Head of caudate nucleus (tissue), 42 donors: ENCODE measurements at regions not wholly inside any gene's neighbourhood (a gene's known extent, or its start where the extent isn't known, plus 50 kb on each side); places are given as distances from the start of the nearest gene placed in this dataset.

Experiments used
- DNase-seq, 42 donors: peaks; one replicate each; pipeline versions ENCODE4 v3.0.0 to v3.0.0-alpha.2; 2020 to 2021; ENCODE audit warnings: mixed read lengths in 7 of 42
- intact Hi-C: fragments of 100-400 bp; cut with DNase I; formaldehyde crosslinking; loops from one replicate; pipeline ENCODE4 v1.15.0; 2022

DNA sequence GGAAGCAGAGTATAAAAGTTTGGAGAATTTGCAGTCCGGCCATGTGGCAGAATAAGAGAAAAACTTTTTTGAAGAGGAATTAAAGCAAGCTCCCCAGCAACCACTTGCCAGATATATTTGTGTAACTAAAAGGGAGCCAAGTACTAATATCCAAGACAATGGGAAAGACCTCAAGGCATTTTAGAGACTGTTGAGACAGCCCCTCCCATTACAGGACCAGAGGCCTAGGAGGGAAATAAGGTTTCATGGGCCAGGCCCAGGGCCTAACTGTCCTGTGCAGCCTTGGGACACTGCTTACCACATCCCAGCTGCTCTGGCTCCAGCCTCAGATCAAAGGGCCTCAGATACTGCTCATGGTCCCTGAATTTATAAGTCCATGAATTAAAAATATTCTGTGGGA lies 659.4 kb downstream of the PCDH19 start:
- DNase-seq, result no peak
- intact Hi-C loops, result no loop called here

DNA sequence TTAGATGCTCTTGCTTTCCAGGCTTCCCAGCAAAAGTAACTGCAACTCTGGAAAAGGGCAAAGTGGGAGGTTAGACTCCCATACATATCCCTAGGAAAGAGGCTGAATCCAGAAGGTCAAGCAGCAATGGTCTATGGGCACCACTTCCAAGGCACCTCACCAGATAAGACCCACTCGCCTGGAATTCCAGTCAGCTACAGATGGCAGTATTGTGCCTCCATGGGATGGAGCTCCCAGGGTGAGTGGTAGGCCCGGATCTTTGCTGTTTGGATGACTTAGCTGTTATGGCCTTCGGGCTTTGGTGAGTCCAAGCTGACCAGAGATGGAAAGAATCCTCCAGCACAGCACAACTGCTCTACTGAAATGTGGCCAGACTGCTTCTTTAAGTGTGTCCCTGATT lies 688.0 kb downstream of the PCDH19 start:
- DNase-seq, result no peak
- intact Hi-C loops, result no loop called here

DNA sequence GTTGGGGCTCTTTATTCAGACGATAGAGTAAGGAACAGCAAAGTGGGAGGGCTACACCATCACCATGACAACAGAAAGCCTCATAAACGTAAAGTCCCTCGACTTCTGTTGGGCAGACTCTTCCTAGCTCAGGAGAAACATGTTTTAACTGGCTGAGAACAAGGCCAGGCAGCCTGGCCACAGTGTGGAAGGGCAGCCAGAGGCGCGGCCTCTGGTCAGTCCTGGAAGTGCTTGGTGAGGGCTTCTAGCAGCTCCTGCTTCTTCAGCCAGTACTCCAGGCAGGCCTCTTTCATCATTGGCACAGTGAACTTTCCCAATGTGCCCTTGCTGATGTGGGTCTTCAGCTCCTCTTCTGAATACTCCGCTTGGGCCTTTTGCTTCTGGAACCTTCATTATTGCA lies 690.9 kb downstream of the PCDH19 start:
- DNase-seq, result no peak

DNA sequence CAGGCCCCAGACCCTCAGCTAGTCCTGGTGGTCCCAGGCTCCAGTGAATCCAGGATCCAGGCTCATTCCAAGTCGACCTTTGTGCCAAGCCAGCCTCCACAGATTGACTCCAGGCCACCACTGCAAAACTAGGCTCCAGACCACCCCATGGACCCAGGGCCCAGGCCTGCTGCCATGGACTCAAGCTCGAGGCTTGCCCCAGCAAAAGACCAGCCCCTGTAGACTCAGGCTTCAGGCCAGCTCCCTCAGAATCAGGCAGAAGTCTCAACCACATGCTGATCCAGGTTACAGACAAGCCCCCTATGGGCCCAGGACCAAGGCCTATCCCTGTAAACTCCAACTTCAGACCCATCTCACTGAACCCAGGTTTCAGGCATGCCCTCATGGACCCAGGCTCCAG lies 692.4 kb downstream of the PCDH19 start:
- intact Hi-C loops, result no loop called here
- no peak for DNase-seq

More for the DNA sequence above, 690.9 kb downstream of the PCDH19 start:
- intact Hi-C loops, result no loop called here

DNA sequence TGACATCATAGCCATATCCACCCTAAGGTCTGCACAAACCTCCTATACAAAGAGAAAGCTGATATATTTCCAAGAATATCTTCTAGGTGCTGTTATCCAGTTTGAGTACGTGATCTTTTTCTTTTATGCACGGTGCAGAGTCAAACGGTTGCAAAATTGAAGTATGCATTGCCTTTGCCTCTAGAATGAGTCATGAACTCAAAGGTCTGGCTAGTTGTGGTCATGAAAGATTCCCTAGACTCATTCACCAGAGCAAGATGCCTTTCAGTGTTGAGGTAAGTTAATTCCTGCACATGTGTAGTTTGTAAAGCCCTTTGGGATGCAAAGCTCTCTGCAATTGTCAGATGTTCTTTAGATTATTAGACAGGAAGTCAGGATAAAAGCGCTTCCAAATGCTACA lies 704.4 kb downstream of the PCDH19 start:
- intact Hi-C loops, result no loop called here
- no peak for DNase-seq

DNA sequence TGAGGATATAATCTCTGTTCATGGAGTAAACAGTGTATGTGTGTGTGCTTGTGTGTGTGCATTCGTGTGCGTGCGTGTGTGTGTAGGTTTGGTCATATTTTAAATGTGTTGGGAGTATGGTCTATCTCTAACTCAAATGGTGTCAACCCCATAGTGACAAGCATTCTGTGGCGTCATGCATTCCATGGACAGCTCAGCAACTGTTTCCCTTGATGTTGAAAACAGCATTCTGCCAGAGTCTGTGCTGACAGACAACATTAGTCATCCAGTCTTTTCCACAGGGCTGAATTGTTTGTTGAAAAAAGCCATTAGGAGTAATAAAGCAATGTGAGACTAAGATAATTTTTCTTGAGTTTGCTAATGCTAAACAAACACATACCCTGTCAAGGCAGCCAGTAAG lies 706.6 kb downstream of the PCDH19 start:
- intact Hi-C loops, result no loop called here
- DNase-seq, result no peak

DNA sequence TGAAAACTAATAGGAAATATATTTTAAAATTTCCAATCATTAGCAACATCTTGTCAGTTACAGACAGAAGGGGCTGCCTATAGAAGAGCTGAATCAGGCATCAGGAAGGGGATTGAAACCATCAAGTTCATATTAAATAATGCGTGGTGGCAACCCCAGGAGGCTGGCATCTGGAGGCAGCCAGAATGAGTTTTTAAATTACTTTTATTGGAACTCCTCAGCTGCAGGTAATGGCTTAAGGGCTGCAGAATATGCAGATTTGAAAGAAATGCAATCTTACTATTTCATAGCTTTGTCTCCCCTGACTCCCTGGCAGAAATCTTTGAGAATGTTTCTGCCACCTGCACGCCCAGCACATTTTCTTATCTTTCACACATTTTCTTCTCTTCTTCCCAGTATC lies 711.6 kb downstream of the PCDH19 start:
- intact Hi-C loops, result no loop called here

DNA sequence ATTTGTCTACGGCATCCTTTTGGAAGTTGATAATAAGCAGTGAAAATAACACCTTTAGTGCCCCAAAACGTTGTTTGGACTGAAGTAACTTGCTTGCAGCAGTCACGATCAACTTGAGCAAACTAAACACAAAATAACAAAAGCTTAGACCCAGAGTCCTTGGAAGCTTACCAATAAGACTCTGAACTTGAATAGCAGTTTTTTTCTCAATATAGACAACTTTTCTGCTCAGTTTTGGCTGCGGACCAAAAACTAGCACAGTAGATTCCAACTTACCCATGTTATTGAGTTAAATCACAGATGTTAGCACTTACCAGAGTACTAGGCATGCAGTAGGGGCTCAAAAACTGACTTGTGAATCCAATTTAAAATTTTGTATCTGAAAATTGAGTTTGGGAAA lies 746.9 kb downstream of the PCDH19 start:
- intact Hi-C loops, result no loop called here
- no peak for DNase-seq

More for the DNA sequence above, 711.6 kb downstream of the PCDH19 start:
- DNase-seq, result no peak

DNA sequence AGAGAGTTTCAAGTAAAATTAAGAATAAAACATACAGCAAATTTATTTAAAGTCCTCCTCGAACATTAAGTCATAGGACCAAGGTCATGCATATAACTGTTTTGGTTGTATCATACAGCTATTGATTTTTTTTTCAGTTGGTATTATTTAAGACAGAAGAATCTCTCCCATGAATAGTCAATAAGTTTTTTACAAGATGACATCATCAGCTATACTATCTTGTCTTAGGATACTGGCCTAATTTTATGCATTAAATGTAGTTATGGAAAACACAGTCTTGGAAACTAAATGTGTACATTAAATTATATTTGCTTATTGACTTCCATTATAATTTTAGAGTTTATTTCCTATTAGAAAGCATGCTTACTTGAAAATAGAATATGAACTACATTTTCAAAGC lies 755.9 kb downstream of the PCDH19 start:
- no peak for DNase-seq
- intact Hi-C loops, result no loop called here

DNA sequence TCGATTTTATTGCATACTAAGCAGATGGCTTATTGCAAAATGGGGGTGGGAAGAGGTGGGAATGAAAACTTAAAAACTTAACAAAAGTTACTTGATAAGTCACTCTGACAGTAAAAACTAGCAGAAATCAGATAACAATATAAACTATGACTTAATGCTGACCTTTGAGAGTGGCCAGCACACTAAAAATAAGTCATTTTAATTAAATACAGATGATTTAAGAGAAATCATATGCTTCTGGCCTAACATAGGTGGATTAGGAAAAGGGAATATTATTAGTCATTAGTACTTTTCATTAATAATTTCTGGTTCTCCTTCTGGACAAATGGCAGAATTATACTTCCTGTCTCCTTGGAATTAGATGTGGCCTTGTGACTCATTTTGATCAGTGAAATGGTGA lies 756.7 kb downstream of the PCDH19 start:
- intact Hi-C loops, result no loop called here
- no peak for DNase-seq

DNA sequence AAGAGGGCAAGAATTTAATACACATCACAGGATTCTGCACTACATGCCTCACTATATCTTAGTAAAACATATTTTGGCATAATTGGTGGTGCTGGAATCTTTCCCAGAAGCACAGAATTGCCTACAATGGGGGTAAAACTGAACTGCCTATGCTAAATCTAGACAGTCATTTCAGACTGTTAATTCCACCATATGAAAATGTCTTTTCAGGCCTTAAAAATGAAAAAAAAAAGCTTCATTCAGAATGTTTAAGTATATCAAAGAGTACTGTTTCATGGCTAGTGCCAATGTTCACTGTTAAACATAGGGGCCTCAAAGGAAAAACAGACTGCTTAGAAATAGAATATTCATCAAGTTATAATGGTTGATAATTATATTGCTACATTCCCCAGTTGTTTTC lies 797.0 kb downstream of the PCDH19 start:
- no peak for DNase-seq
- intact Hi-C loops, result no loop called here

DNA sequence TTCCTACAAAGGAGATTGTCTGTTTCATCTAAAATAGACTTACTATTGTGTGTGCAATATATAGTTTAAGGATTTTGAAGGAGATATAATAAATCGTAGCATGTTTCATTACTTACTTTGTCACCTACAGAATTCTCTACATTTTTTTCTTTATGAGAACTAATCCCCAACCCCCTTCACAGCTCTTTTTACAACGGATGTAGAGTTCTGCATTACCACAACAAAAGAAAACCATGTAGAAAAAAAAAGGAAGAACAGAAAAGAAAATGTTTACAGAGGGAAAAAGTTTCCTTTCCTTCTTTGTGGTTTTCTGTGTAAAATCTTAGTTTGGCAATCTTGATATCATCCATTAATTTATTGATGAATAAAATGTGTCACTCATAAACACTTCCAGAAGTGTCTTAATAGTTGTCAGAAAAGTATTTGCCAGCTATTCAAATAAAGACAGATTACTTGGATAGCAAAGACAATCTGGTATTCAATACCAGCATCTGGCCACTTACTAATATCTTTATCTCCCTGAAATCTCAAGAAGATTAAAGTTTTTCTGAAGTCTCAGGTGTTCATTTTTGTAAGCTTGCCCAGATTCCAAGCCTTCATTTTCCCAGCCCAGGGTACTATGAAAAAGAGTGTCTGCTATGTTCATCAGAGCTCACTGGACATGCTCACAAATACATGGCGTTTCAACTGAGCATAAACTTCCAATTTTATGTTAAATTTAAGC lies 806.8 kb downstream of the PCDH19 start:
- intact Hi-C loops, result no loop called here

DNA sequence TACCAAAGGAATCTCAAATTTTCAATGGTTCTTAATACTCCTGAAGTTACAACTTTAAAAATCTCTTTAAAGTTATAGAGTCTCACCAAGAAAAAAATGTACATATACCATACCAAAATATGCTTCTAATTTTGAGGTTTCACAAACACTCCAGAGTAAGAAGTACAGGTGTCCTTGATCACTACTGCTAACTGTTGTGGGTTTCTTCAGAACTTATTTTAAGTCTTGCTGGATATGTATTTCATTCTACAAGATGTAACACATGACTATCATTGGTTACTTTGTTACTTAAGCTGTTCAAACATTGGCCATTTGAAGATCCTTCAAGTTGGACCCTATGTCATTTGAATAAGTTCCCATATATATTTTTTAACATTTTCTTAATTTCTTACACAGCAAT lies 808.0 kb downstream of the PCDH19 start:
- no peak for DNase-seq
- intact Hi-C loops, result no loop called here

More for the DNA sequence above, 806.8 kb downstream of the PCDH19 start:
- DNase-seq, result no peak

DNA sequence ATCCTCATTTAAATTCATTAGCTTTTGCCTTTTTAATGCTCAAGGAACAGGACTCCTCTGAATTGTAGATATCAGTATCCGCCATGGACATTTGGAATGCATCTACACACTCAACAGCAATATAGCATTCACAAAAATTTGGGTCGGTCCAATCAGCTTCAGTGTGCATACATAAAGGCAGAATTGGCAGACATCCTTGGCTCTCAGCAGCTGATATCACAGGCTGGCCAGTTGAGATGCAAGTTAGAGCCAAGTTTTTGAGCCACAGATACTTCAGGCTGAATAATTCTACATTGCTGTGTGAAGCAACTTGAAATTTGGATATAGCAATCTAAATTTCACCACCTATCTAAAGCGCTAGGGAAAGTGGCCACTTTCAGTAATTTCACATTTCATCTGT lies 821.1 kb downstream of the PCDH19 start:
- intact Hi-C loops, result no loop called here
- DNase-seq, result no peak

DNA sequence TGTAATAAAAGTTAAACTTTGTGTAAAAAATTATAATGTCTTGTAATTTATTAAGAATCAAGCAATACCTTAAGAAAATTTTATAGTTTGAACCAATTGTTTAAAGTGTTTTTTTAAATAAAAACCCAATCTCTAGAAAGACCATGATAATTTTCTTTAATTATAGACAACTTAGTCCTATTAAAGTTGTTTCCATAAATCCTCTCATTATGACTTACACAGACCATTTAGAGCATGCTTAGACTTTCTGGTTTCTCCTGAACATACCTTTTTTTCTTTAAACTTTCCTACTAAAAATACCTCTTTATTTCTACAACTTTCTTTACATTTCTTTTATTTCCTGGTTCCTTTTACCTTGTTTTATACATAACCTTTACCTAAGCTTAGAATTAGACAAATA lies 837.4 kb downstream of the PCDH19 start:
- DNase-seq, result no peak
- intact Hi-C loops, result no loop called here

DNA sequence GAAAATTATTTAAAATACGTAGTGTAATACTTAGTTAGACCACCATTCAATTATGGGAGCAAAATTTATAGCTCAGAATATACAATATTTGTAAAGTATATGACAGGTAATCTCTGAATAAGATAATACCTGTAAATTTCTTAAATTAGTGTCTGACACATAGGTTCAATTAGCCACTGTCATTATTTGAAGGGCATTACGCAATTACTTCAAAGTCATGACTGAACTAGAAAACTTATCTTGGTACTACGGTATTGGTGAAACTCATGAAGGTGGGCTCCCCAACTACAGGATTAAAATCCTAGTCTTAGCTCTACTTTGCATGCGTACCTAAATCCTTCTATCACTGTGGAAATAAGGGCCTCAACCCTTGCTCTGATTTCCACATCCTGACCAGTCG lies 860.7 kb downstream of the PCDH19 start:
- intact Hi-C loops, result no loop called here

DNA sequence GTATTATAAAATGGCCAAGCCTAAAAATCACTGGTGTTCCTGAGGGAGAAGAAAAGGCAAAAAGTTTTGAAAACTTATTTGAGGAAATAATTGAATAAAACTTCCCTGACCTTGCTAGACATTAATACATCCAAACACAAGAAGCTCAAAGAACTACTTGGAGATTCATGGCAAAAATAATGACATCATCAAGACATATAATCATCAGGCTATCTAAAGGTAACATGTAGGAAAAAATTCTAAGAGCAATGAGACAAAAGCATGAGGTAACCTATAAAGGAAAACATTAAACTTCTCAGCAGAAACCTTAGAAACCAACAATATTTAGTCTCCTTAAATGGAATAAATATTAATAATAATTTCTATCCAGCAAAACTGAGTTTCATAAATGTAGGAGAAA lies 887.6 kb downstream of the PCDH19 start:
- intact Hi-C loops, result no loop called here
- no peak for DNase-seq

More for the DNA sequence above, 860.7 kb downstream of the PCDH19 start:
- DNase-seq, result no peak

DNA sequence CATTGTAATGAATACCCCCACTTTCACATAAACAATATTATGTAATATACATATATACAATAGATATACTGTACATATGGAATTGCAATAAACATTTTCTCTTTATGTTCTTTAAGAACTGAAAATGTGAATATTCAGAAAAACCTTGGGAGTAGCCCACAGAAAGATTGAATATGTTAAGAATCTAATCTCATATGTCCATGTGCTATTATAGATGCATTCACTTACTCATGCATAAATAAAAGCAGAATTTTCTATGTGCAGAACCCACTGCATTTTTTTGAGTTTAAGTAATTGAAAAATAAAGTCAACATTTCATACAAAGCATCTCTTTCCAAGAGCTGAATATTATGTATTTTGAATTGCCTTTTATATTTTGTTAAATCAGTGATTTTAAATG lies 902.3 kb downstream of the PCDH19 start:
- intact Hi-C loops, result no loop called here
- DNase-seq, result no peak

DNA sequence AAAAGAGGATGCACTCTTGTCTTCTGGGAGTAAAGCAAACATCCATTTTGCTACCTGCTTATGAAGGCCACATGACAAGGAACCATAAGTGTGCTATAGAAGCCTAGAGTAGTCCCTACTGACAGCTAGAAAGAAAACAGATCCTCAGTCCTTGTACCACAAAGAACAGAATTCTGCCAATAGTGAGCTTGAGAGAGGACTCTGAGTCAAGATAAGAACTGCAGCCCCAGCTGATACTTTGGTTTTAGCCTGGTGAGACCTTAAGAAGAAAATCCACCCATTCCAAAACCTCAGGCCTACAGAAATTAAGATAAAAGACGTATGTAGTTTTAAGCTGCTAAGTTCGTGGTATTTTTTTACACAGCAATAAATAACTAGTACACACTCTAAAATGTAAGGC lies 914.6 kb downstream of the PCDH19 start:
- no peak for DNase-seq
- intact Hi-C loops, result no loop called here

DNA sequence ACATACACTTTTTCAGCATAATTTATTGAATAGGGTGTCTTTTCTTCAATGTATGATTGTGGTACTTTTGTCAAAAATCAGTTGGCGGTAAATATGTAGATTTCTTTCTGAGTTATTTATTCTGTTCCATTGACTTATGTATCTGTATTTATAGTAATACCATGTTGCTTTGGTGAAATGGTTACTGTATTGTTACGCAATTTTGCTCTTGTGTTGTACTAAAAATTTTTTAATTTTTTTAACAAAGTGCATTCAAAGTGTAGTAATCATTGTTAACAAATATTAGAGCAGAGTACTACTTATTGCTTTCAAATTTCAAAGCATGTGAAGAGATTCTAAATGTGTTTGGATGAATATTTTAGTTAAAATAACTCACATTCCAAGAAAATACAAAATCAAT lies 915.4 kb downstream of the PCDH19 start:
- intact Hi-C loops, result no loop called here
- no peak for DNase-seq

DNA sequence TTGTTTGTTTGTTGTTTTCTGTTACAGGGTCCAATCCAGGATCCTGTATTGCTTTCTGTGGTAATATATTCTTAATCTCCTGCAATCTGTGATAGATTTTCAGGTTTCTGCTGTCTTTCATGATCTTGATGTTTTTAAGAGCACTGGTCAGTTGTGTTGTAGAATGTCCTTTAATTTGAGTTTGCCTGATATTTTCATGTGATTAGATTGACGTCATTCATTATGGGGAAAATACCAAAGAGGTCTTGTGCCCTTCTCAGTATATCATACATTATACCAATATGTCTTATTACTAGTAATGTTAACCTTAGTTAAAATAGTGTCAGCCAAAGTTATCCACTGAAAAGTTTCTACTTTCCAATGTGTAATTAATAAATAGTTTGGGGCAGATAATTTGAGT lies 929.3 kb downstream of the PCDH19 start:
- intact Hi-C loops, result no loop called here

DNA sequence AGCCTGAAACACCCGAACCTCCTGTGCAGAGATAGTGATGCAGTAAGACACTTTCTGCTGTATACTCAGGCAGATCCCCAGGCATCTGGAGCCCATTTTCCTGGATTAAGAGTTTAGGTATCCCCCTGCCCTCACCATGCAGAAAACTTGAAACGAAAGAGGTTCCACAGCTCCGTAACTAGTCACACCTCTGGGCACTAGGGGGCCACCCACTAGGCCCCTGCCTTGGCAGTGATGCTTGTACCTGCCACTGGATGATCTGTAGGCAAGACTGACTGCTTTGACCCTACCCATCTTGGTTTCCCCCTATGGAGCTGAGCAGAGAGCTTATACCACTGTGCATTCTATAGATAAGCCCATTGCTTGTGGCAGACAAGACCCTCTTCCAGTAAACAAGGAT lies 940.6 kb downstream of the PCDH19 start:
- intact Hi-C loops, result no loop called here
- DNase-seq, result no peak

More for the DNA sequence above, 929.3 kb downstream of the PCDH19 start:
- DNase-seq, result no peak
